ENCODE measurements at regions not wholly inside any gene's neighbourhood (a gene's known extent, or its start where the extent isn't known, plus 50 kb on each side); places are given as distances from the start of the nearest gene placed in this dataset.
"Not testable (repeated sequence)": the region's sequence is repeated elsewhere in the genome, so short reads cannot be mapped to it uniquely, and the experiment has no call there.

DNA sequence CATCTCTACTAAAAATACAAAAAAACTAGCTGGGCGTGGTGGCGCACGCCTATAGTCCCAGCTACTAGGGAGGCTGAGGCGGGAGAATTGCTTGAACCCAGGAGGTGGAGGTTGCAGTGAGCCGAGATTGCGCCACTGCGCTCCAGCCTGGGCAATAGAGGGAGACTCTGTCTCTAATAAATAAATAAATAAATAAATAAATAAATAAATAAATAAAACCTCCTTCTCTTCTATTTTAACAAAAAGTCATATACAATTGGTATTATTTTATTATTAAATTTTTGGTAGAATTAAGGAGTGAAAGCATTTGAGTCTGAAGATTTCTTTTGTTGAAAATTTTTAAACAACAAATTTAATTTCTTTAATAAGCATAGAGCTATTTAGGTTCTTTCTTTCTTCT lies 301.7 kb downstream of the CD83 start:
- not testable (repeated sequence) for TF ChIP-seq GLI2 (tag by site-specific recombination; IDR thresholded peaks at IDR 0.05; ENCODE audit: borderline replicate concordance, low read depth); ZNF837 (tag by site-specific recombination; IDR thresholded peaks at IDR 0.05)
- TF ChIP-seq, protein P1, sequence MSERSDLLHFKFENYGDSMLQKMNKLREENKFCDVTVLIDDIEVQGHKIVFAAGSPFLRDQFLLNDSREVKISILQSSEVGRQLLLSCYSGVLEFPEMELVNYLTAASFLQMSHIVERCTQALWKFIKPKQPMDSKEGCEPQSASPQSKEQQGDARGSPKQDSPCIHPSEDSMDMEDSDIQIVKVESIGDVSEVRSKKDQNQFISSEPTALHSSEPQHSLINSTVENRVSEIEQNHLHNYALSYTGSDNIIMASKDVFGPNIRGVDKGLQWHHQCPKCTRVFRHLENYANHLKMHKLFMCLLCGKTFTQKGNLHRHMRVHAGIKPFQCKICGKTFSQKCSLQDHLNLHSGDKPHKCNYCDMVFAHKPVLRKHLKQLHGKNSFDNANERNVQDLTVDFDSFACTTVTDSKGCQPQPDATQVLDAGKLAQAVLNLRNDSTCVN (tag by site-specific recombination; optimal IDR thresholded peaks at IDR 0.05) = not testable (repeated sequence)
- TF ChIP-seq ZNF404 (tag by site-specific recombination; IDR thresholded peaks at IDR 0.05) = 0 out of 2 replicates have a peak, but pooled peaks have one; percentile 64
- TF ChIP-seq, protein P2, sequence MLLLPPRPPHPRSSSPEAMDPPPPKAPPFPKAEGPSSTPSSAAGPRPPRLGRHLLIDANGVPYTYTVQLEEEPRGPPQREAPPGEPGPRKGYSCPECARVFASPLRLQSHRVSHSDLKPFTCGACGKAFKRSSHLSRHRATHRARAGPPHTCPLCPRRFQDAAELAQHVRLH (tag by site-specific recombination; IDR thresholded peaks at IDR 0.05) = not testable (repeated sequence)
